ENCODE measurements at regions not wholly inside any gene's neighbourhood (a gene's known extent, or its start where the extent isn't known, plus 50 kb on each side); places are given as distances from the start of the nearest gene placed in this dataset.

- peaks cover 1% of the 10 kb centered on the region for H3K9me3 Mint-ChIP-seq
- ATAC-seq (ENCODE audit: low read depth) = no peak
- no peak overlapping the region for H3K27ac Mint-ChIP-seq
- no peaks in the 10 kb centered on the region for H3K36me3 Mint-ChIP-seq
- DNase-seq (ENCODE audit: low spot score in 2 of 2) = no peak
- H3K27me3 Mint-ChIP-seq = peaks cover 4% of the 10 kb centered on the region
- no peaks in the 10 kb centered on the region for H3K4me1 Mint-ChIP-seq
- no peak overlapping the region for H3K4me3 Mint-ChIP-seq
These were observed 130.6 kb downstream of the TENT4A start for GRCh38 chr5:6843821-6844220.

- DNase-seq (ENCODE audit: low spot score in 2 of 2) (no peak), ATAC-seq (ENCODE audit: low read depth) (no peak)
- H3K4me3 Mint-ChIP-seq = no peak overlapping the region
- no peaks in the 10 kb centered on the region for H3K4me1 Mint-ChIP-seq
- H3K27me3 Mint-ChIP-seq = peaks cover 4% of the 10 kb centered on the region
- H3K36me3 Mint-ChIP-seq = no peaks in the 10 kb centered on the region
- peaks cover 1% of the 10 kb centered on the region for H3K9me3 Mint-ChIP-seq
- no peak overlapping the region for H3K27ac Mint-ChIP-seq
These were observed 132.6 kb downstream of the TENT4A start for GRCh38 chr5:6845856-6846255.

- Mint-ChIP-seq H3K9me3 (peaks cover 1% of the 10 kb centered on the region), H3K36me3 (no peaks in the 10 kb centered on the region), H3K4me3 (no peak overlapping the region), H3K27ac (no peak overlapping the region), H3K27me3 (peaks cover 3% of the 10 kb centered on the region), H3K4me1 (no peaks in the 10 kb centered on the region)
- no peak for DNase-seq (ENCODE audit: low spot score in 2 of 2)
- no peak for ATAC-seq (ENCODE audit: low read depth)
These were observed 134.6 kb downstream of the TENT4A start for GRCh38 chr5:6847870-6848269.

GRCh38 chr5:6849316-6850105 lies 136.3 kb downstream of the TENT4A start:
- H3K4me3 Mint-ChIP-seq = no peak overlapping the region
- H3K36me3 Mint-ChIP-seq = no peaks in the 10 kb centered on the region
- ATAC-seq (ENCODE audit: low read depth) (no peak), DNase-seq (ENCODE audit: low spot score in 2 of 2) (no peak)
- no peak overlapping the region for H3K27ac Mint-ChIP-seq
- H3K4me1 Mint-ChIP-seq = no peaks in the 10 kb centered on the region
- peaks cover 3% of the 10 kb centered on the region for H3K9me3 Mint-ChIP-seq
- peaks cover 2% of the 10 kb centered on the region for H3K27me3 Mint-ChIP-seq

- Mint-ChIP-seq H3K27ac (no peak overlapping the region), H3K4me1 (no peaks in the 10 kb centered on the region), H3K27me3 (peaks cover 2% of the 10 kb centered on the region), H3K36me3 (no peaks in the 10 kb centered on the region), H3K9me3 (peaks cover 3% of the 10 kb centered on the region), H3K4me3 (no peak overlapping the region)
- DNase-seq (ENCODE audit: low spot score in 2 of 2) (no peak), ATAC-seq (ENCODE audit: low read depth) (no peak)
These were observed 136.8 kb downstream of the TENT4A start for GRCh38 chr5:6850106-6850432.

GRCh38 chr5:6856653-6857052 lies 143.4 kb downstream of the TENT4A start:
- no peak for DNase-seq (ENCODE audit: low spot score in 2 of 2)
- H3K4me3 Mint-ChIP-seq = no peak overlapping the region
- H3K27me3 Mint-ChIP-seq = peaks cover 2% of the 10 kb centered on the region
- no peaks in the 10 kb centered on the region for H3K4me1 Mint-ChIP-seq
- no peak overlapping the region for H3K27ac Mint-ChIP-seq
- no peak for ATAC-seq (ENCODE audit: low read depth)
- no peaks in the 10 kb centered on the region for H3K36me3 Mint-ChIP-seq
- H3K9me3 Mint-ChIP-seq = peaks cover 2% of the 10 kb centered on the region

GRCh38 chr5:6858419-6858818 lies 145.2 kb downstream of the TENT4A start:
- Mint-ChIP-seq H3K9me3 (peaks cover 5% of the 10 kb centered on the region), H3K4me3 (no peak overlapping the region), H3K27ac (no peak overlapping the region), H3K36me3 (peaks cover 3% of the 10 kb centered on the region), H3K4me1 (no peaks in the 10 kb centered on the region), H3K27me3 (peaks cover 6% of the 10 kb centered on the region)
- DNase-seq (ENCODE audit: low spot score in 2 of 2) (no peak), ATAC-seq (ENCODE audit: low read depth) (no peak)

GRCh38 chr5:6859023-6859422 lies 145.8 kb downstream of the TENT4A start:
- H3K4me3 Mint-ChIP-seq = no peak overlapping the region
- H3K27ac Mint-ChIP-seq = no peak overlapping the region
- peaks cover 6% of the 10 kb centered on the region for H3K27me3 Mint-ChIP-seq
- no peak for DNase-seq (ENCODE audit: low spot score in 2 of 2)
- H3K36me3 Mint-ChIP-seq = peaks cover 3% of the 10 kb centered on the region
- H3K4me1 Mint-ChIP-seq = no peaks in the 10 kb centered on the region
- H3K9me3 Mint-ChIP-seq = peaks cover 3% of the 10 kb centered on the region
- no peak for ATAC-seq (ENCODE audit: low read depth)

GRCh38 chr5:6859951-6860638 lies 146.9 kb downstream of the TENT4A start:
- no peak overlapping the region for H3K27ac Mint-ChIP-seq
- H3K27me3 Mint-ChIP-seq = peaks cover 6% of the 10 kb centered on the region
- H3K36me3 Mint-ChIP-seq = peaks cover 3% of the 10 kb centered on the region
- H3K4me1 Mint-ChIP-seq = no peaks in the 10 kb centered on the region
- no peak for DNase-seq (ENCODE audit: low spot score in 2 of 2)
- ATAC-seq (ENCODE audit: low read depth) = no peak
- no peak overlapping the region for H3K4me3 Mint-ChIP-seq
- H3K9me3 Mint-ChIP-seq = peaks cover 3% of the 10 kb centered on the region

GRCh38 chr5:6861036-6861435 lies 147.8 kb downstream of the TENT4A start:
- DNase-seq (ENCODE audit: low spot score in 2 of 2) = no peak
- H3K27me3 Mint-ChIP-seq = peaks cover 6% of the 10 kb centered on the region

GRCh38 chr5:6861667-6862066 lies 148.4 kb downstream of the TENT4A start:
- H3K27ac Mint-ChIP-seq = no peak overlapping the region
- H3K4me3 Mint-ChIP-seq = no peak overlapping the region
- peaks cover 3% of the 10 kb centered on the region for H3K9me3 Mint-ChIP-seq
- DNase-seq (ENCODE audit: low spot score in 2 of 2) (no peak), ATAC-seq (ENCODE audit: low read depth) (no peak)
- peaks cover 5% of the 10 kb centered on the region for H3K27me3 Mint-ChIP-seq
- H3K4me1 Mint-ChIP-seq = no peaks in the 10 kb centered on the region
- H3K36me3 Mint-ChIP-seq = peaks cover 3% of the 10 kb centered on the region

More at GRCh38 chr5:6861036-6861435, 147.8 kb downstream of the TENT4A start:
- Mint-ChIP-seq H3K36me3 (peaks cover 3% of the 10 kb centered on the region), H3K9me3 (peaks cover 3% of the 10 kb centered on the region), H3K4me3 (no peak overlapping the region), H3K27ac (no peak overlapping the region), H3K4me1 (no peaks in the 10 kb centered on the region)
- no peak for ATAC-seq (ENCODE audit: low read depth)

- H3K9me3 Mint-ChIP-seq = peaks cover 3% of the 10 kb centered on the region
- no peak overlapping the region for H3K27ac Mint-ChIP-seq
- H3K4me1 Mint-ChIP-seq = no peaks in the 10 kb centered on the region
- DNase-seq (ENCODE audit: low spot score in 2 of 2) (no peak), ATAC-seq (ENCODE audit: low read depth) (no peak)
- H3K4me3 Mint-ChIP-seq = no peak overlapping the region
- H3K36me3 Mint-ChIP-seq = peaks cover 3% of the 10 kb centered on the region
- peaks cover 5% of the 10 kb centered on the region for H3K27me3 Mint-ChIP-seq
These were observed 149.1 kb downstream of the TENT4A start for GRCh38 chr5:6862306-6862705.

- Mint-ChIP-seq H3K36me3 (peaks cover 2% of the 10 kb centered on the region), H3K9me3 (peaks cover 3% of the 10 kb centered on the region), H3K4me1 (no peaks in the 10 kb centered on the region), H3K27me3 (peaks cover 8% of the 10 kb centered on the region), H3K4me3 (no peak overlapping the region), H3K27ac (no peak overlapping the region)
- DNase-seq (ENCODE audit: low spot score in 2 of 2) = no peak
- ATAC-seq (ENCODE audit: low read depth) = no peak
These were observed 154.5 kb downstream of the TENT4A start for GRCh38 chr5:6867712-6868111.

- H3K36me3 Mint-ChIP-seq = no peaks in the 10 kb centered on the region
- no peak overlapping the region for H3K27ac Mint-ChIP-seq
- H3K4me3 Mint-ChIP-seq = no peak overlapping the region
- no peaks in the 10 kb centered on the region for H3K4me1 Mint-ChIP-seq
- no peak for ATAC-seq (ENCODE audit: low read depth)
- DNase-seq (ENCODE audit: low spot score in 2 of 2) = no peak
- no peaks in the 10 kb centered on the region for H3K9me3 Mint-ChIP-seq
- H3K27me3 Mint-ChIP-seq = peaks cover 5% of the 10 kb centered on the region
These were observed 154.9 kb downstream of the TENT4A start for GRCh38 chr5:6868171-6868570.
